CD4-positive, alpha-beta memory T cell (primary cell): ENCODE measurements at regions not wholly inside any gene's neighbourhood (a gene's known extent, or its start where the extent isn't known, plus 50 kb on each side); places are given as distances from the start of the nearest gene placed in this dataset.

Experiments used
- CTCF ChIA-PET: fragments of 350-600 bp; sonication (Branson Sonifier 250); formaldehyde crosslinking; loops from one replicate; lab custom pipeline; 2021; ENCODE audit warnings: inconsistent platforms; ENCODE audit not compliant: partially characterized antibody; lab: Charles Lee
- POLR2A ChIA-PET: fragments of 350-600 bp; sonication (Branson Sonifier 250); formaldehyde crosslinking; loops from one replicate; lab custom pipeline; 2021; ENCODE audit not compliant: partially characterized antibody; lab: Charles Lee
- DNase-seq, 5 donors: peaks; one replicate each; pipeline versions ENCODE4 v3.0.0 to v3.0.0-alpha.2; 2020 to 2022; ENCODE audit warnings: mixed read lengths in 1 of 5
- H3K27ac ChIP-seq: one replicate; pipeline ENCODE4 v1.7.0; 2013; ENCODE audit warnings: low read depth, low read length
- H3K27me3 ChIP-seq: 2 replicates; pipeline ENCODE4 v1.7.0; 2013; ENCODE audit warnings: mild to moderate bottlenecking, low read length, moderate library complexity; ENCODE audit not compliant: insufficient read depth
- H3K36me3 ChIP-seq: 2 replicates; pipeline ENCODE4 v1.7.0; 2013; ENCODE audit warnings: mild to moderate bottlenecking, low read length, moderate library complexity; ENCODE audit not compliant: insufficient read depth
- H3K4me1 ChIP-seq: 2 replicates; pipeline ENCODE4 v1.7.0; 2013; ENCODE audit warnings: mild to moderate bottlenecking, low read length, moderate library complexity; ENCODE audit not compliant: insufficient read depth
- H3K4me3 ChIP-seq, 2 donors: one replicate each; pipeline ENCODE4 v1.7.0; 2013; ENCODE audit warnings: low read length in 2 of 2, mild to moderate bottlenecking in 1 of 2
- H3K9me3 ChIP-seq, 2 donors: one replicate each; pipeline ENCODE4 v1.7.0; 2013; ENCODE audit warnings: low read length in 2 of 2, control low read depth in 1 of 2; ENCODE audit not compliant: control insufficient read depth in 1 of 2
- H3K27ac Mint-ChIP-seq, 7 donors: one replicate each; pipeline ENCODE4 v1.8.0; 2020 to 2021; ENCODE audit warnings: mixed read lengths in 7 of 7, mild to moderate bottlenecking in 6 of 7, inconsistent platforms in 3 of 7, moderate library complexity in 3 of 7
- H3K27me3 Mint-ChIP-seq, 2 donors: one replicate each; pipeline ENCODE4 v1.8.0; 2020 to 2021; ENCODE audit warnings: mixed read lengths in 2 of 2
- H3K36me3 Mint-ChIP-seq, 2 donors: one replicate each; pipeline ENCODE4 v1.8.0; 2020 to 2021; ENCODE audit warnings: mixed read lengths in 2 of 2, inconsistent platforms in 1 of 2, mild to moderate bottlenecking in 1 of 2
- H3K4me1 Mint-ChIP-seq, 4 donors: one replicate each; pipeline ENCODE4 v1.8.0; 2020 to 2021; ENCODE audit warnings: mixed read lengths in 4 of 4, mild to moderate bottlenecking in 1 of 4
- H3K4me3 Mint-ChIP-seq, 8 donors: one replicate each; pipeline ENCODE4 v1.8.0; 2020 to 2021; ENCODE audit warnings: mixed read lengths in 8 of 8, mild to moderate bottlenecking in 7 of 8, moderate library complexity in 6 of 8, inconsistent platforms in 3 of 8
- H3K9me3 Mint-ChIP-seq, 8 donors: one replicate each; pipeline ENCODE4 v1.8.0; 2020 to 2021; ENCODE audit warnings: mixed read lengths in 8 of 8, mild to moderate bottlenecking in 5 of 8, inconsistent platforms in 3 of 8, moderate library complexity in 1 of 8
- intact Hi-C: fragments of 100-400 bp; cut with micrococcal nuclease; formaldehyde crosslinking; loops from one replicate; pipeline ENCODE4 v1.15.1; 2023

- no peaks in the 10 kb centered on the region for H3K4me1 ChIP-seq
- Mint-ChIP-seq H3K27ac (no peak overlapping the region), H3K36me3 (no peaks in the 10 kb centered on the region), H3K4me1 (no peaks in the 10 kb centered on the region), H3K4me3 (no peak overlapping the region), H3K27me3 (no peaks in the 10 kb centered on the region), H3K9me3 (peaks cover 4 to 21% (median 8%) of the 10 kb centered on the region in 8 donors)
- H3K27me3 ChIP-seq, result no peaks in the 10 kb centered on the region
- intact Hi-C loops, result no loop called here
- H3K36me3 ChIP-seq, result no peaks in the 10 kb centered on the region
- DNase-seq, result no peak
- POLR2A ChIA-PET, result no interaction called here
- H3K4me3 ChIP-seq, result no peak overlapping the region
- H3K9me3 ChIP-seq, result no peaks in the 10 kb centered on the region
- no peak overlapping the region for H3K27ac ChIP-seq
- CTCF ChIA-PET, result no interaction called here
Observed at GRCh38 chr13:90170208-90170607, 1177.3 kb upstream of the MIR17HG start.

- Histone ChIP-seq H3K36me3 (no peaks in the 10 kb centered on the region), H3K9me3 (no peaks in the 10 kb centered on the region), H3K4me1 (no peaks in the 10 kb centered on the region), H3K27ac (no peak overlapping the region), H3K4me3 (no peak overlapping the region), H3K27me3 (no peaks in the 10 kb centered on the region)
- H3K4me3 Mint-ChIP-seq, result no peak overlapping the region
- no peaks in the 10 kb centered on the region for H3K36me3 Mint-ChIP-seq
- H3K27me3 Mint-ChIP-seq, result no peaks in the 10 kb centered on the region
- H3K27ac Mint-ChIP-seq, result no peak overlapping the region
- CTCF ChIA-PET, result no interaction called here
- POLR2A ChIA-PET, result no interaction called here
- intact Hi-C loops, result no loop called here
- peaks cover 2 to 14% (median 7%) of the 10 kb centered on the region in 8 donors for H3K9me3 Mint-ChIP-seq
- DNase-seq, result no peak
- no peaks in the 10 kb centered on the region for H3K4me1 Mint-ChIP-seq
Observed at GRCh38 chr13:90171649-90172048, 1175.8 kb upstream of the MIR17HG start.

GRCh38 chr13:90177512-90177911 lies 1170.0 kb upstream of the MIR17HG start:
- Mint-ChIP-seq H3K4me3 (no peak overlapping the region), H3K27ac (no peak overlapping the region), H3K9me3 (peaks cover 0 to 13% (median 5%) of the 10 kb centered on the region in 8 donors), H3K36me3 (no peaks in the 10 kb centered on the region), H3K4me1 (no peaks in the 10 kb centered on the region), H3K27me3 (no peaks in the 10 kb centered on the region)
- DNase-seq, result no peak
- ChIA-PET CTCF (no interaction called here), POLR2A (no interaction called here)
- H3K27me3 ChIP-seq, result no peaks in the 10 kb centered on the region
- H3K36me3 ChIP-seq, result no peaks in the 10 kb centered on the region
- intact Hi-C loops, result no loop called here
- no peaks in the 10 kb centered on the region for H3K9me3 ChIP-seq
- H3K4me1 ChIP-seq, result no peaks in the 10 kb centered on the region
- no peak overlapping the region for H3K4me3 ChIP-seq
- no peak overlapping the region for H3K27ac ChIP-seq

GRCh38 chr13:90184355-90184754 lies 1163.1 kb upstream of the MIR17HG start:
- no peaks in the 10 kb centered on the region for H3K36me3 Mint-ChIP-seq
- intact Hi-C loops, result no loop called here
- no peaks in the 10 kb centered on the region for H3K4me1 Mint-ChIP-seq
- H3K9me3 Mint-ChIP-seq, result peaks cover 0 to 13% (median 7%) of the 10 kb centered on the region in 8 donors
- Histone ChIP-seq H3K36me3 (no peaks in the 10 kb centered on the region), H3K9me3 (no peaks in the 10 kb centered on the region), H3K27ac (no peak overlapping the region), H3K4me3 (no peak overlapping the region), H3K27me3 (no peaks in the 10 kb centered on the region), H3K4me1 (no peaks in the 10 kb centered on the region)
- CTCF ChIA-PET, result no interaction called here
- no peaks in the 10 kb centered on the region for H3K27me3 Mint-ChIP-seq
- DNase-seq, result no peak
- POLR2A ChIA-PET, result no interaction called here
- no peak overlapping the region for H3K27ac Mint-ChIP-seq
- H3K4me3 Mint-ChIP-seq, result no peak overlapping the region

- H3K9me3 ChIP-seq, result no peaks in the 10 kb centered on the region
- no peak overlapping the region for H3K4me3 Mint-ChIP-seq
- H3K4me1 Mint-ChIP-seq, result no peaks in the 10 kb centered on the region
- intact Hi-C loops, result no loop called here
- no peak overlapping the region for H3K27ac ChIP-seq
- no peaks in the 10 kb centered on the region for H3K4me1 ChIP-seq
- H3K36me3 Mint-ChIP-seq, result no peaks in the 10 kb centered on the region
- DNase-seq, result no peak
- no peaks in the 10 kb centered on the region for H3K27me3 Mint-ChIP-seq
- no peaks in the 10 kb centered on the region for H3K36me3 ChIP-seq
- H3K27ac Mint-ChIP-seq, result no peak overlapping the region
- ChIA-PET POLR2A (no interaction called here), CTCF (no interaction called here)
- H3K4me3 ChIP-seq, result no peak overlapping the region
- H3K27me3 ChIP-seq, result no peaks in the 10 kb centered on the region
- peaks cover 0 to 10% (median 5%) of the 10 kb centered on the region in 8 donors for H3K9me3 Mint-ChIP-seq
Observed at GRCh38 chr13:90185734-90186133, 1161.8 kb upstream of the MIR17HG start.

GRCh38 chr13:90187478-90188350 lies 1159.8 kb upstream of the MIR17HG start:
- ChIA-PET CTCF (no interaction called here), POLR2A (no interaction called here)
- no peak overlapping the region for H3K4me3 Mint-ChIP-seq
- H3K27ac Mint-ChIP-seq, result no peak overlapping the region
- intact Hi-C loops, result no loop called here
- no peaks in the 10 kb centered on the region for H3K4me1 Mint-ChIP-seq
- H3K36me3 ChIP-seq, result no peaks in the 10 kb centered on the region
- H3K4me3 ChIP-seq, result no peak overlapping the region
- no peaks in the 10 kb centered on the region for H3K27me3 Mint-ChIP-seq
- no peaks in the 10 kb centered on the region for H3K36me3 Mint-ChIP-seq
- H3K9me3 Mint-ChIP-seq, result peaks cover 0 to 12% (median 5%) of the 10 kb centered on the region in 8 donors
- no peak overlapping the region for H3K27ac ChIP-seq
- H3K4me1 ChIP-seq, result no peaks in the 10 kb centered on the region
- DNase-seq, result no peak
- H3K9me3 ChIP-seq, result no peaks in the 10 kb centered on the region
- H3K27me3 ChIP-seq, result no peaks in the 10 kb centered on the region

GRCh38 chr13:90188351-90188636 lies 1159.2 kb upstream of the MIR17HG start:
- POLR2A ChIA-PET, result no interaction called here
- intact Hi-C loops, result no loop called here
- Mint-ChIP-seq H3K9me3 (peaks cover 0 to 12% (median 5%) of the 10 kb centered on the region in 8 donors), H3K27ac (no peak overlapping the region), H3K4me1 (no peaks in the 10 kb centered on the region), H3K36me3 (no peaks in the 10 kb centered on the region), H3K4me3 (no peak overlapping the region), H3K27me3 (no peaks in the 10 kb centered on the region)
- Histone ChIP-seq H3K36me3 (no peaks in the 10 kb centered on the region), H3K4me1 (no peaks in the 10 kb centered on the region), H3K27ac (no peak overlapping the region), H3K9me3 (no peaks in the 10 kb centered on the region), H3K27me3 (no peaks in the 10 kb centered on the region), H3K4me3 (no peak overlapping the region)
- no peak for DNase-seq
- CTCF ChIA-PET, result no interaction called here
